Kidney epithelial cell (primary cell): ENCODE measurements at regions not wholly inside any gene's neighbourhood (a gene's known extent, or its start where the extent isn't known, plus 50 kb on each side); places are given as distances from the start of the nearest gene placed in this dataset.

ENCODE experiments used
- DNase-seq: peaks from one replicate; pipeline ENCODE4 v3.0.0-alpha.2; 2010; ENCODE audit warnings: low read depth
- H3K27me3 ChIP-seq: 2 replicates; pipeline ENCODE4 v1.6.0; 2011; ENCODE audit warnings: low read length; ENCODE audit not compliant: control insufficient read depth, insufficient read depth
- H3K36me3 ChIP-seq: 2 replicates; pipeline ENCODE4 v1.5.1; 2011; ENCODE audit warnings: low read length; ENCODE audit not compliant: control insufficient read depth, insufficient read depth
- H3K4me3 ChIP-seq: 2 replicates; pipeline ENCODE4 v1.5.1; 2011; ENCODE audit warnings: low read depth, mild to moderate bottlenecking, control low read depth, low read length
- TF ChIP-seq, protein P1 (sequence below): IDR thresholded peaks from 2 replicates; pipeline ENCODE4 v1.5.1; 2011; ENCODE audit warnings: mild to moderate bottlenecking, moderate library complexity, low read length, control low read depth, inconsistent platforms; ENCODE audit not compliant: insufficient read depth, poor library complexity, severe bottlenecking

- Histone ChIP-seq H3K36me3 (no peaks in the 10 kb centered on the region), H3K27me3 (no peaks in the 10 kb centered on the region), H3K4me3 (no peak overlapping the region)
- no peak for DNase-seq
- TF ChIP-seq, protein P1, sequence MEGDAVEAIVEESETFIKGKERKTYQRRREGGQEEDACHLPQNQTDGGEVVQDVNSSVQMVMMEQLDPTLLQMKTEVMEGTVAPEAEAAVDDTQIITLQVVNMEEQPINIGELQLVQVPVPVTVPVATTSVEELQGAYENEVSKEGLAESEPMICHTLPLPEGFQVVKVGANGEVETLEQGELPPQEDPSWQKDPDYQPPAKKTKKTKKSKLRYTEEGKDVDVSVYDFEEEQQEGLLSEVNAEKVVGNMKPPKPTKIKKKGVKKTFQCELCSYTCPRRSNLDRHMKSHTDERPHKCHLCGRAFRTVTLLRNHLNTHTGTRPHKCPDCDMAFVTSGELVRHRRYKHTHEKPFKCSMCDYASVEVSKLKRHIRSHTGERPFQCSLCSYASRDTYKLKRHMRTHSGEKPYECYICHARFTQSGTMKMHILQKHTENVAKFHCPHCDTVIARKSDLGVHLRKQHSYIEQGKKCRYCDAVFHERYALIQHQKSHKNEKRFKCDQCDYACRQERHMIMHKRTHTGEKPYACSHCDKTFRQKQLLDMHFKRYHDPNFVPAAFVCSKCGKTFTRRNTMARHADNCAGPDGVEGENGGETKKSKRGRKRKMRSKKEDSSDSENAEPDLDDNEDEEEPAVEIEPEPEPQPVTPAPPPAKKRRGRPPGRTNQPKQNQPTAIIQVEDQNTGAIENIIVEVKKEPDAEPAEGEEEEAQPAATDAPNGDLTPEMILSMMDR, result no peak
Measured at GRCh38 chr11:129249923-129250322, 57.8 kb upstream of the ARHGAP32 start.

GRCh38 chr11:129249351-129249750 is 57.2 kb upstream of the ARHGAP32 start:
- H3K27me3 ChIP-seq, result no peaks in the 10 kb centered on the region
- no peaks in the 10 kb centered on the region for H3K36me3 ChIP-seq
- TF ChIP-seq, protein P1, result no peak
- no peak overlapping the region for H3K4me3 ChIP-seq
- no peak for DNase-seq

- TF ChIP-seq, protein P1, result no peak
Measured at GRCh38 chr11:129248618-129249017, 56.5 kb upstream of the ARHGAP32 start.

DNA sequence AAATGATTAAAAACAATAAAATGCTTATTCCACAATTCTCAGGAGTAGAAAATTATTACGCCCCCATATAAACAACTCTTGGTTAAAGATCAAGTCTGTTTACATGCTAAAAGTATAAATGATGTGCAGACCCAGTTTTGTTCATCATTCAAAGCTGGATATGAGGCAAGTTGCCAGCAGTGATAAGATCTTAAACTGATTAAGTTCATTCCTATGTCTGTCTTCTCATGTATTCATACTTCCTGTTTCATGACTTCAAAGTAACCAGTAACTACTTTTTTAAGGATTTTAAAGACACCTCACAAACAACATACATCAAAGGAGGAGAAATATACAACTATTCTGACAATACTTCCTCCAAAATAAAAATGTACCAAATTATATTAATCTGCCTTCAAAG is 55.0 kb upstream of the ARHGAP32 start:
- no peaks in the 10 kb centered on the region for H3K36me3 ChIP-seq
- no peaks in the 10 kb centered on the region for H3K27me3 ChIP-seq
- TF ChIP-seq, protein P1, result no peak
- DNase-seq, result no peak
- no peak overlapping the region for H3K4me3 ChIP-seq

More at GRCh38 chr11:129248618-129249017, 56.5 kb upstream of the ARHGAP32 start:
- DNase-seq, result no peak
- Histone ChIP-seq H3K4me3 (no peak overlapping the region), H3K27me3 (no peaks in the 10 kb centered on the region), H3K36me3 (no peaks in the 10 kb centered on the region)

DNA sequence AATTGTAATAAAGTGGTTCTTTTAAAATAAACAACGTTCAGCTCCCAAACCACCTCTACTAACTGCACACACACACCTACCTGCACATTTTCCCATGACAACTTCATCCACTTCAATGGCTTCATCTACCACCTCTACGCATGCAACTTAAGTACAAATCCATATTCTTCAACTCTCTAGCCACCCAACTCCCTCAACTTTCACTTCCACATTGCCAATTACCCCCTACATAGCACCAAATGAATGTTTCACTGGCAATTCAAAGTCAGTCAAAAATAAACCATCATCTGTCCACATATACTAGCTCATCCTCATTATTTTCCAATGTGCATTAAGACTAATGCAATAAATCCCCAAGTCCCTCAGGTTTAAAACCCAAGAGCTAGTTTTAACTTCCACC is 50.7 kb upstream of the ARHGAP32 start:
- TF ChIP-seq, protein P1, result no peak
- no peak overlapping the region for H3K4me3 ChIP-seq
- no peaks in the 10 kb centered on the region for H3K27me3 ChIP-seq
- no peak for DNase-seq
- H3K36me3 ChIP-seq, result no peaks in the 10 kb centered on the region
